ENCODE measurements at regions not wholly inside any gene's neighbourhood (a gene's known extent, or its start where the extent isn't known, plus 50 kb on each side); places are given as distances from the start of the nearest gene placed in this dataset.

DNA sequence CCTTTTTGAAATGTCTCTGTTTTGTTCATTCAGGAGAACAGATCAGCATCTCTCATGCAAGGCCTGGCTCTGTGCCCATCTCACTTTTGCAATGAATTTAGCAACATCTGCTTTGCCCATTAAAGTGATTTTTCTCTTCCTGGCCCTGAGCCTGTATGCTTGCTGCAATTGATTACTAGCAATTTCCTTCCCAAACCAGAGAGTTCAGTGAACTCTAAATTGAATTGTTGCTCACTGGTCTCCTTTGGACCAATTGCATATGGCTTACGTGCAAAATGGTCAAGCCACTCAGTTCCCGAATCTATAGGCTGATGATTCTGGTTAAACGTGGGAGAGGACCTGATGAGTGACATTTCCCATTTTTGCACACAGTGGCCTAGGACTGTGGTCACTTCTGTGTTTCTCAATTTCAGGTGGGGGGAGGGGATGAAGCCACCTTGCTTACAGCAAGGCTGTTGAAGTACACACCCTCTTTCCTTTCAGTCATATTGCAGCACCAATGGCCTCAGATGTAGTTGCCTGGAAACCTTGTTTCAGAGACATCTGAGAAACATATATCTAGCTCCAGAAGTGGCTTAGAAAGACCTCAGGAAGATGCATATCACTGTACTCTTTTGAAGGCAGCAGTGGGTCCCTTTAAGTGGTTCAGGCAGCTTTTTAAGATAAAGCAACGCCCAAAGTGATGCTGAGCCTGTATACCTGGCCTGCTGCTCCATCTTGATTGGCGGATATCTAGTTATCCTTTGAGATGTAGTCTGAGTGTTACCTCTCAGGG, 201.4 kb downstream of the PTEN start (continued):
- no peak for TF ChIP-seq SAP30 (IDR thresholded peaks at IDR 0.05; ENCODE audit: insufficient read depth, insufficient replicate concordance, low read length)
- TF ChIP-seq ZNF274 (IDR thresholded peaks at IDR 0.05; ENCODE audit: borderline replicate concordance, extremely low read depth, low read length), result no peak
- no peak for TF ChIP-seq CBX8 (IDR thresholded peaks at IDR 0.05; ENCODE audit: borderline replicate concordance, low read depth, low read length)
- no peak for TF ChIP-seq FOSL1 (IDR thresholded peaks at IDR 0.05; ENCODE audit: insufficient read depth, low read depth, low read length)
- no peak for TF ChIP-seq JUN (IDR thresholded peaks at IDR 0.05; ENCODE audit: low read depth, low read length)

Data from H1 (cell line).